HG03060 (cell line): ENCODE measurements at regions not wholly inside any gene's neighbourhood (a gene's known extent, or its start where the extent isn't known, plus 50 kb on each side); places are given as distances from the start of the nearest gene placed in this dataset.
"Not testable (repeated sequence)": the region's sequence is repeated elsewhere in the genome, so short reads cannot be mapped to it uniquely, and the experiment has no call there.

Source experiments
- ATAC-seq: cut with Tn5 transposase; IDR thresholded peaks from one replicate; pipeline ENCODE4 v1.9.1; 2021; ENCODE audit warnings: low read depth, moderate number of reproducible peaks; ENCODE audit not compliant: unreplicated experiment

DNA sequence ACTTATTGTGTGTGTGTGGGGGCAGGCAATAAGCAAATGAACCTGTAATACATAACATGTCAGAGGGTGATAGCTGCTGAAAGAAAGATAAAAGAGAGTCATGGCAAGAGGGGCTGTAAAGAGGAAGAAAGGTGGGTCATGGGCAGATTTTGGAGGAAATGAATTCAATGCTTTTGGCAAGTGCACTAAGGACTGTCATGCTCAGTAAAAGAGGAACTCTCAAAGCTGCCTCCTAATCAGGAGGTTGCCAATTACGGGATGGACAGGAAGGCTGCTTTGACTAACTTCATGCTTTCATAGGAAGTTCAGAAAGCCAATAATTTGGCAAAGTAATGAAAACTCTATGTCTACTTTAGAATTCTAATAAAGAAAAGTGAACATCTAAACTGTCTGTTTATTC is 401.2 kb downstream of the SH2D4B start:
- ATAC-seq = no peak

DNA sequence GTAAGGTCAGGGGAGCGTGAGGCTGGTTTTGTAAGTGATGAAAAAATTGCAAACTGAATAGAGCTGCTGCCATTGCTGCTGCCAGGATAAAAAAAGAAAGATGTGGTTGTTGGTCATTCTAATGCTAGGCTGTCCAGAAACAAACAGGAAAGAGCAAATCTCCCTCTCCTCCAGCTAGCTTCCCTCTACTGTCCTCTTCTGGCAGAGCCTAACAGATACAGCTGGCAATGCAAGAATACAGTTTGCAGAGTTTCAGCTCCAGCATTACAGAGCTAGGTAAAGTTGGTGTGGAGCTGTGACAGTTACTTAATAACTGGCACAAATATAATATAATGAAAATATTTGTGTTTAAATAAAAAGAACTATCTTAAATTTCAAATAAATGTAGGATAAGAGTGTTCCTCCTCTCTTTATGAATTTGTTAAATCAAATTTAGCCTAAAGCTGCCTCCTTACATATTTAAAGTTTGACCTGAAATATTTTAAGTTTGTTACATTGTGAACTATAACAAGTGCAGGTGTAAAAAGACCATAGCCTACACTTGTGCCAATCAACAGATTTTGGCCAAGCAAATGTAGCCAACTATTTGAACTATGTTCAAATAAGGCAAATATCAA is 407.7 kb downstream of the SH2D4B start:
- peak; percentile 71 for ATAC-seq

GRCh38 chr10:80946073-80946472 is 408.4 kb downstream of the SH2D4B start:
- ATAC-seq = no peak

DNA sequence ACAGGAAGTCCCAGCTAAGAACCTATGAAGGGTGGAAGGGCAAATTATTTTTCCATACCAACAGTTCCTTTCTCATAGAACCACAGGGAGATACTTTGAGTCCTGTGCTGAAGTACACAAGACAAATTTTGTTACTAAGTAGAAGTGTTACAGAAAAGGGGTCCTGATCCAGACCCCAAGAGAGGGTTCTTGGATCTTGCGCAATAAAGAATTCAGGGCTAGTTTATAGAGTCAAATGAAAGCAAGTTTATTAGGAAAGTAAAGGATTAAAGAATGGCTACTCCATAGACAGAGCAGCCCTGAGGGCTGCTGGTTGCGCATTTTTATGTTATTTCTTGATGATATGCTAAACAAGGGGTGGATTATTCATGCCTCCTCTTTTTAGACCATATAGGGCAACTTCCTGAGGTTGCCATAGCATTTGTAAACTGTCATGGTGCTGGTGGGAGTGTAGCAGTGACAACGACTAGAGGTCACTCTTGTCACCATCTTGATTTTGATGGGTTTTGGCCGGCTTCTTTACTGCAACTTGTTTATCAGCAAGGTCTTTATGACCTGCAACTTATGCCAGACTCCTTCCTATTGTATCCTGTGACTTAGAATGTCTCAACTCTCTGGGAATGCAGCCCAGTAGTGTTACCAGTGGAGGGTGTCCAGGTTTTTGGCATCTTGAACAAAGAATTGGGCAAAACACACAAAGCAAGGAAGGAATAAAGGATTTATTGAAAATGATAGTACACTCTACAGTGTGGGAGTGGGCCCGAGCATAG is 409.4 kb downstream of the SH2D4B start:
- ATAC-seq = no peak

DNA sequence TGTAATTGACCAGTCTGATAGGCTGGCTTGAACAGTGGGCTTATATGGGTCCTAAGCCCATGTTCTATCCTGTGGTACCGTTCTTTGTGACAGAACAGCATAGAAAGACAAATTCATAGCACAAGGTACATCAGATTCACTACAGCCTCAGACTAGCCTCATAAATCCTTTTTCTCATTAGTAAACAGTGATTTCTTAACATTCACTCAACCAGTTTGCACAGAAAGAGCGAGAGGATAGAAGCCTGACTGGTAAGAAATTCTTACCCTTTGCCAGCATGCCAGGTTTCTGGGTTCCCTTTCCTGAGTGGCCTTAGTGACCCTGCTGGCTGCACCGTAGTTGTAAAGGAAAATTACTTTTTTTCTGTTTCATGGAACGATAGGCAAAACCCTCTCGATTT is 412.1 kb downstream of the SH2D4B start:
- no peak for ATAC-seq

- ATAC-seq = no peak
Observed at GRCh38 chr10:80952436-80952835, 414.7 kb downstream of the SH2D4B start.

DNA sequence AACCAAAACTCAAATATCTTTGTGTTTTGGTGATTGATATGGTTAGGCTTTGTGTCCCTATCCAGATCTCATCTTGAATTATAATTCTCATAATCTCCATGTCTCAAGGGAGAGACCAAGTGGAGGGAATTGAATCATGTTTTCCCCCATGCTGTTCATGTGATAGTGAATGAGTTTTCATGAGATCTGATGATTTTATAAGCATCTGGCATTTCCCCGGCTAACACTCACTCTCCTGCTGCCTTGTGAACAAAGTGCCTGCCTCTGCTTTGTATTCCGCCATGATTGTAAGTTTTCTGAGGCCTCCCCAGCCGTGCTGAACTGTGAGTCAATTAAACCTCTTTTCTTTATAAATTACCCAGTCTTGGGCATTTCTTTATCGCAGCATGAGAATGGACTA is 419.5 kb downstream of the SH2D4B start:
- no peak for ATAC-seq

DNA sequence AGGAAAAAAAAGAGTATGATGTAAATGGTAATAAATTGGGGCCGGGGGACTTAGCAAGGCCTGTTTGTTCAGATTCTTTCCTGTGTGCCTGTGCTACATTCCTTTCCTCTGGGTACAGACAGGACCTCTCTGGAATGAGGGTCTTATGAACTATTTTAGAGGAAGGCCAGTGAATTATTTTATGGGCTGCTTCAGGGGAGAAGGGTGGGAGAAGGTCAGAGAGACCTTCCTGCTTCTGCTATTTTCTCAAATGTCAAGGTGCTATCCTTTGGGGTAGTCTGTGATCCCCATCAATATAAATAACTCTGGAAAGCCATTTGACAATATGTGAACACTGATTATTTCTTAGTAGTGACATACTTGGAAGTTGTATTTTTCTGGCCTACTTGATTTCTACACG is 426.5 kb downstream of the SH2D4B start:
- no peak for ATAC-seq

- ATAC-seq = peak; percentile 59
Observed at GRCh38 chr10:80964955-80965614, 427.4 kb downstream of the SH2D4B start.

- no peak for ATAC-seq
Observed at GRCh38 chr10:80966326-80966986, 428.8 kb downstream of the SH2D4B start.

- ATAC-seq = not testable (repeated sequence)
Observed at GRCh38 chr10:80967357-80967756, 429.7 kb downstream of the SH2D4B start.

- no peak for ATAC-seq
Observed at GRCh38 chr10:80968903-80969302, 431.2 kb downstream of the SH2D4B start.

GRCh38 chr10:80971461-80971860 is 433.8 kb downstream of the SH2D4B start:
- no peak for ATAC-seq

- no peak for ATAC-seq
Observed at GRCh38 chr10:80976658-80977057, 439.0 kb downstream of the SH2D4B start.

DNA sequence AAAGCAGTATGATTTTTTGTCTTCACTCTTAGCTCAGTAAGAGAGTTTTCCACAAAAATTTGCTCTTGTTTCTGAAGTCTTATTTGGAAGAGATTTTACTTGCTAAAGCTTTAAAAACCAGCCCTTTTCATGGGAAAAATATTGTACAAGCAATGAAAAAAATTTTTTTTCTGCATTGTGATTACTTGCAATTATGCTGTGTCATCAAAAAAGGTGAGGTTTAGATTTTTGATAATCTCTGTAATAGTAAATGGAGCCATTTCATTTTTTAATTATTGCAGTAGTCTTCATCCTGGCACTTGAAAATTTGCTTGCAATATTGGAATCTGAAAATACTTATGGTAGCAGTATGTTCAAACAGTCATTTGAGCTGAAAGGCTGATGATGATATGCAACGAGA is 447.4 kb downstream of the SH2D4B start:
- no peak for ATAC-seq

DNA sequence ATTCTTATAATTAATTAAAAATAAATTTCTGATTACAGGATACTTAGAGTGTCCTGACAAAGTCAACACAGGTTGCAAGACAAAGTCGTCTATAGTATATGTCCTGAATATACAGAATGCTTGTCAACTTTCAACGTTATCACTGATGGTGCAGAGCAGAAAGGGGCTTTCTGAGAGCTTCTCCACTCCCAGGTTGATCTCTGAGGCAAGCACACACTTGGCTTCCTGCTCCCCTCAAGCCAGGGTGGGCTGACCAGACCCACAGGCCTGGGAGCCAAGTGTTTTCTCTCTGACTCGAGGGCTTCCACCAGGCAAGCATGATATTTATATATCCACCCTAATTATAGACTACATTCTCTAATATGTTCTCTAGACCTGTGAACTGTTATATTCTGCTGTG is 448.9 kb downstream of the SH2D4B start:
- ATAC-seq = no peak

DNA sequence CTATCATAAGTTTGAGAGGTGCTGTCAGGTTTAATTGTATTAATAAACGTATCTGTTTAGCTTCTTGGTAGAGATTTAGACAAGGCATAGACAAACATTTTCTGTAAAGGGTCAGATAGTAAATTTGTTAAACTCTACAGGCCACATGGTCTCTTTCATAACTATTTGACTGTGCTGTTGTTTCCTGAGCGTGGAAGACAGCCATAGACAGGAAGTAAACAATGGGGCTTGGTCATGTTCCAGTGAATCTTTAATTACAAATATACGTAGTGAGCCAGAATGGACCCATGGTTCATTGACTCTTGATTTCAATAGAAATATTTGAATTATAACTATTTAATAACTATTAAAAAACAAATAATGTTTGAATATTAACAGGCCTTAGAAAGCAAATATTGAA is 451.1 kb downstream of the SH2D4B start:
- no peak for ATAC-seq

- no peak for ATAC-seq
Observed at GRCh38 chr10:80996615-80997193, 459.0 kb downstream of the SH2D4B start.

DNA sequence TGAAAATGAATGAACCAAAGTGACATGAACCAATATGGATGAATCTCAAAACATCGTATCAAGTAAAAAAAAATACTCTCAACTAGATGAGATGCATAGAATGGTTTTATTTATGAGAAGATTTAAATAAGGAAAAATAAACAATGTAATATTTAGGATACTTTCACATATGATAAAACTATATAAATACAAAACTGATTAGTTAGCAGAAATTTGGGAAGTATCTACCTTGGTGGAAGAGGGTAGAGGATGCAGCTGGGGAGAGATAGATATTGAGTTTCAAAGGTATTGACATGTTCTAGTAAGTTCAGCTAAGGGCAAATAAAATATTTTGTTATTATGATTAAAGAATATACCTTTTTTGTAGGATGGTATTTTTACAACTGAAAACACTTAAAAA is 463.1 kb downstream of the SH2D4B start:
- no peak for ATAC-seq

GRCh38 chr10:81002382-81002781 is 464.7 kb downstream of the SH2D4B start:
- ATAC-seq = no peak

DNA sequence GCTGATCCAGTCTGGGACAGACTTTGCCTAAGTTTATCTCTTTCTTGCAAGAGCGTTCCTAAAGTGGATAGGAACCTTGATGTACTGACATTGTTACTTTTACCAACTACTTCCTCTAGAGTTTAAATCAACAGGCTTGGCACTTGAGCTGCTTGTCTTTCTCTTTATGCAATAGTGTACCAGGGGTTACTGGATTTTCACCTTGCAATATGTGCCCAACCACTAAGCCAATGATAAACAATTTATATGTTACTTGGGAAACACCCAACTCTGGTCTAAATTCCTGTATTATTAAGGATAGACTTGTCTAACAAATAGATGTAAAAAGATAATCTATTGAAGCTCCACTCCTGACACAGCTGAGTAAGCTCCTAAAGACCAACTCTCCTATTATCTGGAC is 470.2 kb downstream of the SH2D4B start:
- no peak for ATAC-seq
